GM23338 (cell line): ENCODE measurements at regions not wholly inside any gene's neighbourhood (a gene's known extent, or its start where the extent isn't known, plus 50 kb on each side); places are given as distances from the start of the nearest gene placed in this dataset.

Experiments
- ATAC-seq: fragments of 200-7000 bp; cut with Tn5 transposase; 3 replicates; pipeline ENCODE4 v1.9.1; 2020
- DNase-seq: peaks from one replicate; pipeline ENCODE4 v3.0.0-alpha.2; 2015; ENCODE audit warnings: low spot score
- H2AFZ ChIP-seq: fragments of 200-600 bp; sonication (generic); 2 replicates; pipeline ENCODE4 v1.8.0; 2016; ENCODE audit warnings: antibody characterized with exemption, mild to moderate bottlenecking, moderate library complexity
- H3F3A ChIP-seq: fragments of 200-600 bp; sonication (generic); replicated peaks from 2 replicates; pipeline ENCODE4 v1.8.0; 2017; ENCODE audit warnings: antibody characterized with exemption, mixed run types, low read depth
- H3K27ac ChIP-seq: fragments of 200-600 bp; sonication (generic); 2 replicates; pipeline ENCODE4 v1.6.1; 2016; ENCODE audit warnings: low read depth
- H3K27me3 ChIP-seq: fragments of 200-600 bp; sonication (generic); 2 replicates; pipeline ENCODE4 v1.8.0; 2016; ENCODE audit warnings: mild to moderate bottlenecking, mixed run types, moderate library complexity; ENCODE audit not compliant: insufficient read depth
- H3K36me3 ChIP-seq: fragments of 200-600 bp; sonication (generic); 2 replicates; pipeline ENCODE4 v1.8.0; 2016; ENCODE audit warnings: mild to moderate bottlenecking; ENCODE audit not compliant: insufficient read depth
- H3K4me1 ChIP-seq: fragments of 200-600 bp; sonication (generic); 2 replicates; pipeline ENCODE4 v1.8.0; 2016; ENCODE audit warnings: mild to moderate bottlenecking, moderate library complexity; ENCODE audit not compliant: insufficient read depth
- H3K4me2 ChIP-seq: fragments of 200-600 bp; sonication (generic); 2 replicates; pipeline ENCODE4 v1.7.1; 2017; ENCODE audit warnings: mixed run types
- H3K4me3 ChIP-seq: fragments of 200-600 bp; sonication (generic); 2 replicates; pipeline ENCODE4 v1.6.1; 2016; ENCODE audit warnings: mixed run types
- H3K79me2 ChIP-seq: fragments of 200-600 bp; sonication (generic); replicated peaks from 2 replicates; pipeline ENCODE4 v1.8.0; 2017; ENCODE audit warnings: mild to moderate bottlenecking; ENCODE audit not compliant: insufficient read depth
- H3K9me2 ChIP-seq: fragments of 200-600 bp; sonication (generic); 2 replicates; pipeline ENCODE4 v1.8.0; 2017; ENCODE audit not compliant: insufficient read depth
- H4K20me1 ChIP-seq: fragments of 200-600 bp; sonication (generic); replicated peaks from 2 replicates; pipeline ENCODE4 v1.8.0; 2017; ENCODE audit warnings: mild to moderate bottlenecking; ENCODE audit not compliant: insufficient read depth
- H3K27ac Mint-ChIP-seq: 2 replicates; pipeline ENCODE4 v1.8.0; 2020; ENCODE audit warnings: inconsistent platforms, mild to moderate bottlenecking, moderate library complexity, mixed read lengths
- H3K27me3 Mint-ChIP-seq: 3 replicates; pipeline ENCODE4 v1.8.0; 2022; ENCODE audit warnings: low read depth, mild to moderate bottlenecking, moderate library complexity, mixed read lengths, inconsistent platforms; ENCODE audit not compliant: insufficient read depth, poor library complexity
- H3K36me3 Mint-ChIP-seq: 3 replicates; pipeline ENCODE4 v1.8.0; 2021; ENCODE audit warnings: low read depth, mild to moderate bottlenecking, inconsistent platforms, moderate library complexity, mixed read lengths
- H3K4me1 Mint-ChIP-seq: 3 replicates; pipeline ENCODE4 v1.8.0; 2020; ENCODE audit warnings: mild to moderate bottlenecking, inconsistent platforms, mixed read lengths
- H3K4me3 Mint-ChIP-seq: 3 replicates; pipeline ENCODE4 v1.8.0; 2021; ENCODE audit warnings: moderate library complexity, mild to moderate bottlenecking, inconsistent platforms, mixed read lengths
- H3K9me3 Mint-ChIP-seq: 3 replicates; pipeline ENCODE4 v1.8.0; 2020; ENCODE audit warnings: moderate library complexity, mild to moderate bottlenecking, inconsistent platforms, mixed read lengths
- CREB1 ChIP-seq: fragments of 250-450 bp; sonication (Bioruptor Pico); IDR thresholded peaks from 2 replicates; pipeline ENCODE4 v1.5.0; 2020; ENCODE audit warnings: low read depth, mild to moderate bottlenecking, moderate library complexity
- EZH2 ChIP-seq: fragments of 200-600 bp; sonication (generic); IDR thresholded peaks from one replicate; pipeline ENCODE4 v1.8.0; 2017; ENCODE audit warnings: antibody characterized with exemption, mild to moderate bottlenecking, low read depth; ENCODE audit not compliant: unreplicated experiment
- EZH2phosphoT487 ChIP-seq: fragments of 200-600 bp; sonication (generic); IDR thresholded peaks from one replicate; pipeline ENCODE4 v1.8.1; 2018; ENCODE audit warnings: antibody characterized with exemption; ENCODE audit not compliant: unreplicated experiment
- JUNB ChIP-seq: IDR thresholded peaks from one replicate; pipeline ENCODE4 v1.6.1; 2016; ENCODE audit warnings: antibody characterized with exemption; ENCODE audit not compliant: unreplicated experiment
- NANOG ChIP-seq: IDR thresholded peaks from 2 replicates; pipeline ENCODE4 v1.6.1; 2016; ENCODE audit warnings: antibody characterized with exemption, borderline replicate concordance
- POLR2AphosphoS5 ChIP-seq: IDR thresholded peaks from 2 replicates; pipeline ENCODE4 v1.6.1; 2016; ENCODE audit warnings: antibody characterized with exemption, low read depth
- STAT1 ChIP-seq: IDR thresholded peaks from one replicate; pipeline ENCODE4 v1.6.1; 2016; ENCODE audit warnings: antibody characterized with exemption; ENCODE audit not compliant: unreplicated experiment
- ZNF114 ChIP-seq: fragments of 250-450 bp; sonication (Bioruptor Pico); IDR thresholded peaks from 2 replicates; pipeline ENCODE4 v1.5.0; 2020; ENCODE audit warnings: mild to moderate bottlenecking, moderate library complexity
- ZNF331 ChIP-seq: fragments of 250-450 bp; sonication (Bioruptor Pico); IDR thresholded peaks from 2 replicates; pipeline ENCODE4 v1.5.0; 2020; ENCODE audit warnings: low read depth, mild to moderate bottlenecking, moderate library complexity
- TF ChIP-seq, protein P1 (sequence below), 2 experiments: fragments of 200-600 bp in 1 of 2; sonication (generic) in 1 of 2; conservative IDR thresholded peaks; 2 replicates each; pipeline versions ENCODE4 v1.5.1 to v1.6.1; 2016 to 2017; ENCODE audit warnings: antibody characterized with exemption in 2 of 2, low read depth in 2 of 2, mild to moderate bottlenecking in 2 of 2, moderate library complexity in 1 of 2
- TF ChIP-seq, protein P2 (sequence below): IDR thresholded peaks from 2 replicates; pipeline ENCODE4 v1.6.1; 2016; ENCODE audit warnings: antibody characterized with exemption
- TF ChIP-seq, protein P3 (sequence below): IDR thresholded peaks from one replicate; pipeline ENCODE4 v1.6.1; 2018; ENCODE audit warnings: antibody characterized with exemption; ENCODE audit not compliant: unreplicated experiment

DNA sequence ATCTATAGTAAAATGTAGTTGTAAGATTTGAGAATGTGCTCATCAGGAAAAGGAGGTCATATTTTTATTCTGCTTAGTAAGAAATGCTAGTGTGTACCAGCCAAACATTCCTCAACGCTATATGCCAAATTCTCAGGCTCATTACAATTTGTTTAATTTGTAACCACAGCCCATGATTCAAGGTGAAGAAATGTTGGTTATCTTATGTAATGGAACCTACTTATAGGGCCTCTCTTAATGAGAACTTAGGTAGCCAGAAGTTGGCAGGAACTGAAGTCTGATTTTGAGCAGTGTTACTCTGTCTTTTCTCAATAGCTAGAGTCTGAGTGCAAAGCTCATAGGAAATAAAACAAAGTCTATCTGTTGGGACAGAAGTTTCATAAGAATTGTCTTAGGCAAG lies 595.0 kb downstream of the GLUD2 start:
- Mint-ChIP-seq H3K27me3 (no peaks in the 10 kb centered on the region), H3K27ac (no peak overlapping the region), H3K9me3 (no peaks in the 10 kb centered on the region), H3K4me1 (peaks cover 20% of the 10 kb centered on the region; the same call in 2 of the 3 replicates), H3K4me3 (no peak overlapping the region), H3K36me3 (no peaks in the 10 kb centered on the region)
- no peak overlapping the region for H2AFZ ChIP-seq
- no peaks in the 10 kb centered on the region for H3K79me2 ChIP-seq
- H3K9me2 ChIP-seq, result no peaks in the 10 kb centered on the region
- H3K4me1 ChIP-seq, result peaks cover 26% of the 10 kb centered on the region
- DNase-seq, result no peak
- H3K4me2 ChIP-seq, result no peak overlapping the region
- no peaks in the 10 kb centered on the region for H4K20me1 ChIP-seq
- TF ChIP-seq ZNF114 (CRISPR knock-in tag) (no peak), CREB1 (no peak), ZNF331 (CRISPR knock-in tag) (no peak)
- TF ChIP-seq, protein P1, sequence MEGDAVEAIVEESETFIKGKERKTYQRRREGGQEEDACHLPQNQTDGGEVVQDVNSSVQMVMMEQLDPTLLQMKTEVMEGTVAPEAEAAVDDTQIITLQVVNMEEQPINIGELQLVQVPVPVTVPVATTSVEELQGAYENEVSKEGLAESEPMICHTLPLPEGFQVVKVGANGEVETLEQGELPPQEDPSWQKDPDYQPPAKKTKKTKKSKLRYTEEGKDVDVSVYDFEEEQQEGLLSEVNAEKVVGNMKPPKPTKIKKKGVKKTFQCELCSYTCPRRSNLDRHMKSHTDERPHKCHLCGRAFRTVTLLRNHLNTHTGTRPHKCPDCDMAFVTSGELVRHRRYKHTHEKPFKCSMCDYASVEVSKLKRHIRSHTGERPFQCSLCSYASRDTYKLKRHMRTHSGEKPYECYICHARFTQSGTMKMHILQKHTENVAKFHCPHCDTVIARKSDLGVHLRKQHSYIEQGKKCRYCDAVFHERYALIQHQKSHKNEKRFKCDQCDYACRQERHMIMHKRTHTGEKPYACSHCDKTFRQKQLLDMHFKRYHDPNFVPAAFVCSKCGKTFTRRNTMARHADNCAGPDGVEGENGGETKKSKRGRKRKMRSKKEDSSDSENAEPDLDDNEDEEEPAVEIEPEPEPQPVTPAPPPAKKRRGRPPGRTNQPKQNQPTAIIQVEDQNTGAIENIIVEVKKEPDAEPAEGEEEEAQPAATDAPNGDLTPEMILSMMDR (conservative IDR thresholded peaks at IDR 0.05; ENCODE audit: low read depth in 2 of 2), result no peak
- H3K36me3 ChIP-seq, result no peaks in the 10 kb centered on the region
- no peaks in the 10 kb centered on the region for H3F3A ChIP-seq
- no peak overlapping the region for H3K4me3 ChIP-seq
- no peak overlapping the region for H3K27ac ChIP-seq
- ATAC-seq, result no peak
- H3K27me3 ChIP-seq, result no peaks in the 10 kb centered on the region

DNA sequence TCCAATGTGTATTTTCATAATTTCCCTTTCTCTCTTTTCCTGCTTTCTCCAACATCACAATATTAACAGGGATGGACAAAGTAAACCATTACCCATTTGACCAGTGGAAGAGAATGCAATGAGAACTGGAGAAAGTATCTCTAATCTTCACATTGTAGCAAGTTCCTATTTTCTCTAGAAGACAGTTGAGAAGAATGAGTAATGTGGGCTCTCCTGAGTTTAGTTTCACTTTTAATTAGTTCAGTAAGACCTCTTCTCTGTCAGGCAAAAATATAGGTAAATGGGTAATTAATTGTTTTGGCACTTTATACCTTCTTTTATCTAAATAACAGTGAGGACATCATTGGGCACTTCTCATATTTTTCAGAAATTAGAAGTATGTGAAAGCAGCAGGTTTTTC lies 602.0 kb downstream of the GLUD2 start:
- Histone ChIP-seq H3K27ac (no peak overlapping the region), H2AFZ (no peak overlapping the region), H3K9me2 (no peaks in the 10 kb centered on the region), H3K4me3 (no peak overlapping the region), H3K27me3 (no peaks in the 10 kb centered on the region), H3F3A (no peaks in the 10 kb centered on the region), H3K4me2 (no peak overlapping the region), H3K79me2 (no peaks in the 10 kb centered on the region), H3K4me1 (no peaks in the 10 kb centered on the region), H3K36me3 (no peaks in the 10 kb centered on the region), H4K20me1 (no peaks in the 10 kb centered on the region)
- H3K27ac Mint-ChIP-seq, result no peak overlapping the region
- no peak overlapping the region for H3K4me3 Mint-ChIP-seq
- ATAC-seq (no peak), DNase-seq (no peak)
- no peaks in the 10 kb centered on the region for H3K4me1 Mint-ChIP-seq
- H3K36me3 Mint-ChIP-seq, result no peaks in the 10 kb centered on the region
- no peaks in the 10 kb centered on the region; the same call in 2 of the 3 replicates for H3K9me3 Mint-ChIP-seq
- no peaks in the 10 kb centered on the region for H3K27me3 Mint-ChIP-seq
- TF ChIP-seq NANOG, result no peak
- TF ChIP-seq STAT1, result no peak
- TF ChIP-seq CREB1, result no peak
- TF ChIP-seq EZH2, result no peak
- TF ChIP-seq, protein P2, sequence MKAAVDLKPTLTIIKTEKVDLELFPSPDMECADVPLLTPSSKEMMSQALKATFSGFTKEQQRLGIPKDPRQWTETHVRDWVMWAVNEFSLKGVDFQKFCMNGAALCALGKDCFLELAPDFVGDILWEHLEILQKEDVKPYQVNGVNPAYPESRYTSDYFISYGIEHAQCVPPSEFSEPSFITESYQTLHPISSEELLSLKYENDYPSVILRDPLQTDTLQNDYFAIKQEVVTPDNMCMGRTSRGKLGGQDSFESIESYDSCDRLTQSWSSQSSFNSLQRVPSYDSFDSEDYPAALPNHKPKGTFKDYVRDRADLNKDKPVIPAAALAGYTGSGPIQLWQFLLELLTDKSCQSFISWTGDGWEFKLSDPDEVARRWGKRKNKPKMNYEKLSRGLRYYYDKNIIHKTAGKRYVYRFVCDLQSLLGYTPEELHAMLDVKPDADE, result no peak
- no peak for TF ChIP-seq POLR2AphosphoS5
- TF ChIP-seq, protein P1 (conservative IDR thresholded peaks at IDR 0.05; ENCODE audit: low read depth in 2 of 2), result no peak
- TF ChIP-seq, protein P3, sequence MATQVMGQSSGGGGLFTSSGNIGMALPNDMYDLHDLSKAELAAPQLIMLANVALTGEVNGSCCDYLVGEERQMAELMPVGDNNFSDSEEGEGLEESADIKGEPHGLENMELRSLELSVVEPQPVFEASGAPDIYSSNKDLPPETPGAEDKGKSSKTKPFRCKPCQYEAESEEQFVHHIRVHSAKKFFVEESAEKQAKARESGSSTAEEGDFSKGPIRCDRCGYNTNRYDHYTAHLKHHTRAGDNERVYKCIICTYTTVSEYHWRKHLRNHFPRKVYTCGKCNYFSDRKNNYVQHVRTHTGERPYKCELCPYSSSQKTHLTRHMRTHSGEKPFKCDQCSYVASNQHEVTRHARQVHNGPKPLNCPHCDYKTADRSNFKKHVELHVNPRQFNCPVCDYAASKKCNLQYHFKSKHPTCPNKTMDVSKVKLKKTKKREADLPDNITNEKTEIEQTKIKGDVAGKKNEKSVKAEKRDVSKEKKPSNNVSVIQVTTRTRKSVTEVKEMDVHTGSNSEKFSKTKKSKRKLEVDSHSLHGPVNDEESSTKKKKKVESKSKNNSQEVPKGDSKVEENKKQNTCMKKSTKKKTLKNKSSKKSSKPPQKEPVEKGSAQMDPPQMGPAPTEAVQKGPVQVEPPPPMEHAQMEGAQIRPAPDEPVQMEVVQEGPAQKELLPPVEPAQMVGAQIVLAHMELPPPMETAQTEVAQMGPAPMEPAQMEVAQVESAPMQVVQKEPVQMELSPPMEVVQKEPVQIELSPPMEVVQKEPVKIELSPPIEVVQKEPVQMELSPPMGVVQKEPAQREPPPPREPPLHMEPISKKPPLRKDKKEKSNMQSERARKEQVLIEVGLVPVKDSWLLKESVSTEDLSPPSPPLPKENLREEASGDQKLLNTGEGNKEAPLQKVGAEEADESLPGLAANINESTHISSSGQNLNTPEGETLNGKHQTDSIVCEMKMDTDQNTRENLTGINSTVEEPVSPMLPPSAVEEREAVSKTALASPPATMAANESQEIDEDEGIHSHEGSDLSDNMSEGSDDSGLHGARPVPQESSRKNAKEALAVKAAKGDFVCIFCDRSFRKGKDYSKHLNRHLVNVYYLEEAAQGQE, result no peak
- TF ChIP-seq EZH2phosphoT487, result no peak
- no peak for TF ChIP-seq JUNB
- TF ChIP-seq ZNF114 (CRISPR knock-in tag), result no peak
